ENCODE measurements at regions not wholly inside any gene's neighbourhood (a gene's known extent, or its start where the extent isn't known, plus 50 kb on each side); places are given as distances from the start of the nearest gene placed in this dataset.

GRCh38 chr9:75229605-75230332 is 141.5 kb downstream of the OSTF1 start:
- Histone ChIP-seq H3K27ac (ENCODE audit: low read depth in 1 of 2, low read length in 2 of 2) (peak overlapping the region; percentile 79 to 90), H3K9ac (ENCODE audit: low read depth in 1 of 2, low read length in 2 of 2) (peak overlapping the region in 1 of 2 donors; percentile 64), H3K9me3 (ENCODE audit: control insufficient read depth in 4 of 4, low read length in 3 of 4) (peaks cover 0 to 3% (median 2%) of the 10 kb centered on the region in 4 donors), H3K27me3 (ENCODE audit: control insufficient read depth in 4 of 4, insufficient read depth in 4 of 4, low read length in 3 of 4) (no peaks in the 10 kb centered on the region), H3K4me1 (ENCODE audit: control insufficient read depth in 4 of 4, insufficient read depth in 4 of 4, low read length in 3 of 4) (peaks cover 3 to 35% (median 17%) of the 10 kb centered on the region in 4 donors), H3K36me3 (ENCODE audit: control insufficient read depth in 4 of 4, insufficient read depth in 3 of 4, low read depth in 1 of 4, low read length in 3 of 4) (peaks cover 0 to 4% (median 0%) of the 10 kb centered on the region in 4 donors), H3K4me3 (ENCODE audit: low read depth in 1 of 3, low read length in 3 of 3) (no peak overlapping the region)
- 49% methylated on average over 5 of the region's 5 CpGs for WGBS
- TF ChIP-seq ATF3 (IDR thresholded peaks at IDR 0.05) (peak; percentile 78), YY1 (IDR thresholded peaks at IDR 0.05) (no peak), HNF4G (IDR thresholded peaks at IDR 0.05) (no peak), HNF4A (conservative IDR thresholded peaks at IDR 0.05) (peak; percentile 73 to 80), MAX (IDR thresholded peaks at IDR 0.05) (no peak), RXRA (IDR thresholded peaks at IDR 0.05) (peak; percentile 45 to 73), CTCF (IDR thresholded peaks at IDR 0.05; ENCODE audit: low read depth, low read length, missing input control) (no peak), NR2F2 (IDR thresholded peaks at IDR 0.05) (no peak), FOXA2 (IDR thresholded peaks at IDR 0.05) (peak; percentile 97), SP1 (IDR thresholded peaks at IDR 0.05) (peak; percentile 62), GABPA (IDR thresholded peaks at IDR 0.05 in 1 of 2, conservative IDR thresholded peaks at IDR 0.05 in 1 of 2) (no peak), JUND (IDR thresholded peaks at IDR 0.05) (peak; percentile 87 to 94), FOXA1 (IDR thresholded peaks at IDR 0.05) (peak; percentile 91), ZBTB33 (IDR thresholded peaks at IDR 0.05) (peak; percentile 2), TAF1 (conservative IDR thresholded peaks at IDR 0.05) (no peak), EGR1 (IDR thresholded peaks at IDR 0.05; ENCODE audit: low read depth in 2 of 2) (peak in 1 of 2 donors; percentile 11), REST (IDR thresholded peaks at IDR 0.05) (no peak), RAD21 (IDR thresholded peaks at IDR 0.05) (peak in 1 of 2 donors; percentile 10)
- DNase-seq (ENCODE audit: low spot score): no peak

Measured in liver (tissue), 8 donors.